ENCODE measurements at regions not wholly inside any gene's neighbourhood (a gene's known extent, or its start where the extent isn't known, plus 50 kb on each side); places are given as distances from the start of the nearest gene placed in this dataset.

DNA sequence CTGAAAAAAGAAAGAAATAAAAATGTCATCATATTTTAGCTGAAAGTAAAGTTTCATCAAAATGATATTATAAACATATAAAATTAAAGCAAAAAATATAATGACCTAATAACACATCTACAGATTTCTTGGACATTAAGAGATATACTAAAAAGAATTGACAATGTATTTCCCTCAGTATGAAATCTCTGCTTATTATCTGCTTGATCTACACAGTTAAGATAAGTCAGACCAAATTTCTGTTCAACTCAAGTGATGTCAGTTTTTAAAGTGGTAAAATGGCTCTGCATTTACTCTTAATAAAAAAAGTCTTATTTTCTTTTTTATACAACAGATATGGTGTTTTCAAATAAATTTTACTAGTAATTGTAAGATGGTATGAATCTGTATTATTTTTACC, 159.4 kb upstream of the SEMA3A start:
- H3K9me2 ChIP-seq (ENCODE audit: insufficient read depth), result no peaks in the 10 kb centered on the region
- no peak for DNase-seq (ENCODE audit: low spot score)
- H3K79me2 ChIP-seq (replicated peaks; ENCODE audit: insufficient read depth), result no peaks in the 10 kb centered on the region
- no peaks in the 10 kb centered on the region for H4K20me1 ChIP-seq (replicated peaks; ENCODE audit: insufficient read depth)
- H3K4me2 ChIP-seq, result no peak overlapping the region
- Mint-ChIP-seq H3K36me3 (ENCODE audit: low read depth) (peaks cover 9% of the 10 kb centered on the region; the same call in 2 of the 3 replicates), H3K27me3 (ENCODE audit: insufficient read depth, low read depth, poor library complexity) (no peaks in the 10 kb centered on the region), H3K4me1 (no peaks in the 10 kb centered on the region), H3K4me3 (no peak overlapping the region), H3K27ac (no peak overlapping the region), H3K9me3 (peaks cover 9% of the 10 kb centered on the region)
- ATAC-seq, result no peak
- H3K36me3 ChIP-seq (ENCODE audit: insufficient read depth), result no peaks in the 10 kb centered on the region
- TF ChIP-seq ZNF331 (CRISPR knock-in tag; IDR thresholded peaks at IDR 0.05; ENCODE audit: low read depth) (no peak), ZNF114 (CRISPR knock-in tag; IDR thresholded peaks at IDR 0.05) (no peak), STAT1 (IDR thresholded peaks at IDR 0.05; ENCODE audit: unreplicated experiment) (no peak), POLR2AphosphoS5 (IDR thresholded peaks at IDR 0.05; ENCODE audit: low read depth) (no peak), JUNB (IDR thresholded peaks at IDR 0.05; ENCODE audit: unreplicated experiment) (no peak), EZH2 (IDR thresholded peaks at IDR 0.05; ENCODE audit: low read depth, unreplicated experiment) (no peak), EZH2phosphoT487 (IDR thresholded peaks at IDR 0.05; ENCODE audit: unreplicated experiment) (no peak)
- TF ChIP-seq, protein P1, sequence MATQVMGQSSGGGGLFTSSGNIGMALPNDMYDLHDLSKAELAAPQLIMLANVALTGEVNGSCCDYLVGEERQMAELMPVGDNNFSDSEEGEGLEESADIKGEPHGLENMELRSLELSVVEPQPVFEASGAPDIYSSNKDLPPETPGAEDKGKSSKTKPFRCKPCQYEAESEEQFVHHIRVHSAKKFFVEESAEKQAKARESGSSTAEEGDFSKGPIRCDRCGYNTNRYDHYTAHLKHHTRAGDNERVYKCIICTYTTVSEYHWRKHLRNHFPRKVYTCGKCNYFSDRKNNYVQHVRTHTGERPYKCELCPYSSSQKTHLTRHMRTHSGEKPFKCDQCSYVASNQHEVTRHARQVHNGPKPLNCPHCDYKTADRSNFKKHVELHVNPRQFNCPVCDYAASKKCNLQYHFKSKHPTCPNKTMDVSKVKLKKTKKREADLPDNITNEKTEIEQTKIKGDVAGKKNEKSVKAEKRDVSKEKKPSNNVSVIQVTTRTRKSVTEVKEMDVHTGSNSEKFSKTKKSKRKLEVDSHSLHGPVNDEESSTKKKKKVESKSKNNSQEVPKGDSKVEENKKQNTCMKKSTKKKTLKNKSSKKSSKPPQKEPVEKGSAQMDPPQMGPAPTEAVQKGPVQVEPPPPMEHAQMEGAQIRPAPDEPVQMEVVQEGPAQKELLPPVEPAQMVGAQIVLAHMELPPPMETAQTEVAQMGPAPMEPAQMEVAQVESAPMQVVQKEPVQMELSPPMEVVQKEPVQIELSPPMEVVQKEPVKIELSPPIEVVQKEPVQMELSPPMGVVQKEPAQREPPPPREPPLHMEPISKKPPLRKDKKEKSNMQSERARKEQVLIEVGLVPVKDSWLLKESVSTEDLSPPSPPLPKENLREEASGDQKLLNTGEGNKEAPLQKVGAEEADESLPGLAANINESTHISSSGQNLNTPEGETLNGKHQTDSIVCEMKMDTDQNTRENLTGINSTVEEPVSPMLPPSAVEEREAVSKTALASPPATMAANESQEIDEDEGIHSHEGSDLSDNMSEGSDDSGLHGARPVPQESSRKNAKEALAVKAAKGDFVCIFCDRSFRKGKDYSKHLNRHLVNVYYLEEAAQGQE (IDR thresholded peaks at IDR 0.05; ENCODE audit: unreplicated experiment), result no peak
- TF ChIP-seq, protein P2, sequence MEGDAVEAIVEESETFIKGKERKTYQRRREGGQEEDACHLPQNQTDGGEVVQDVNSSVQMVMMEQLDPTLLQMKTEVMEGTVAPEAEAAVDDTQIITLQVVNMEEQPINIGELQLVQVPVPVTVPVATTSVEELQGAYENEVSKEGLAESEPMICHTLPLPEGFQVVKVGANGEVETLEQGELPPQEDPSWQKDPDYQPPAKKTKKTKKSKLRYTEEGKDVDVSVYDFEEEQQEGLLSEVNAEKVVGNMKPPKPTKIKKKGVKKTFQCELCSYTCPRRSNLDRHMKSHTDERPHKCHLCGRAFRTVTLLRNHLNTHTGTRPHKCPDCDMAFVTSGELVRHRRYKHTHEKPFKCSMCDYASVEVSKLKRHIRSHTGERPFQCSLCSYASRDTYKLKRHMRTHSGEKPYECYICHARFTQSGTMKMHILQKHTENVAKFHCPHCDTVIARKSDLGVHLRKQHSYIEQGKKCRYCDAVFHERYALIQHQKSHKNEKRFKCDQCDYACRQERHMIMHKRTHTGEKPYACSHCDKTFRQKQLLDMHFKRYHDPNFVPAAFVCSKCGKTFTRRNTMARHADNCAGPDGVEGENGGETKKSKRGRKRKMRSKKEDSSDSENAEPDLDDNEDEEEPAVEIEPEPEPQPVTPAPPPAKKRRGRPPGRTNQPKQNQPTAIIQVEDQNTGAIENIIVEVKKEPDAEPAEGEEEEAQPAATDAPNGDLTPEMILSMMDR (conservative IDR thresholded peaks at IDR 0.05; ENCODE audit: low read depth in 2 of 2), result no peak
- TF ChIP-seq, protein P3, sequence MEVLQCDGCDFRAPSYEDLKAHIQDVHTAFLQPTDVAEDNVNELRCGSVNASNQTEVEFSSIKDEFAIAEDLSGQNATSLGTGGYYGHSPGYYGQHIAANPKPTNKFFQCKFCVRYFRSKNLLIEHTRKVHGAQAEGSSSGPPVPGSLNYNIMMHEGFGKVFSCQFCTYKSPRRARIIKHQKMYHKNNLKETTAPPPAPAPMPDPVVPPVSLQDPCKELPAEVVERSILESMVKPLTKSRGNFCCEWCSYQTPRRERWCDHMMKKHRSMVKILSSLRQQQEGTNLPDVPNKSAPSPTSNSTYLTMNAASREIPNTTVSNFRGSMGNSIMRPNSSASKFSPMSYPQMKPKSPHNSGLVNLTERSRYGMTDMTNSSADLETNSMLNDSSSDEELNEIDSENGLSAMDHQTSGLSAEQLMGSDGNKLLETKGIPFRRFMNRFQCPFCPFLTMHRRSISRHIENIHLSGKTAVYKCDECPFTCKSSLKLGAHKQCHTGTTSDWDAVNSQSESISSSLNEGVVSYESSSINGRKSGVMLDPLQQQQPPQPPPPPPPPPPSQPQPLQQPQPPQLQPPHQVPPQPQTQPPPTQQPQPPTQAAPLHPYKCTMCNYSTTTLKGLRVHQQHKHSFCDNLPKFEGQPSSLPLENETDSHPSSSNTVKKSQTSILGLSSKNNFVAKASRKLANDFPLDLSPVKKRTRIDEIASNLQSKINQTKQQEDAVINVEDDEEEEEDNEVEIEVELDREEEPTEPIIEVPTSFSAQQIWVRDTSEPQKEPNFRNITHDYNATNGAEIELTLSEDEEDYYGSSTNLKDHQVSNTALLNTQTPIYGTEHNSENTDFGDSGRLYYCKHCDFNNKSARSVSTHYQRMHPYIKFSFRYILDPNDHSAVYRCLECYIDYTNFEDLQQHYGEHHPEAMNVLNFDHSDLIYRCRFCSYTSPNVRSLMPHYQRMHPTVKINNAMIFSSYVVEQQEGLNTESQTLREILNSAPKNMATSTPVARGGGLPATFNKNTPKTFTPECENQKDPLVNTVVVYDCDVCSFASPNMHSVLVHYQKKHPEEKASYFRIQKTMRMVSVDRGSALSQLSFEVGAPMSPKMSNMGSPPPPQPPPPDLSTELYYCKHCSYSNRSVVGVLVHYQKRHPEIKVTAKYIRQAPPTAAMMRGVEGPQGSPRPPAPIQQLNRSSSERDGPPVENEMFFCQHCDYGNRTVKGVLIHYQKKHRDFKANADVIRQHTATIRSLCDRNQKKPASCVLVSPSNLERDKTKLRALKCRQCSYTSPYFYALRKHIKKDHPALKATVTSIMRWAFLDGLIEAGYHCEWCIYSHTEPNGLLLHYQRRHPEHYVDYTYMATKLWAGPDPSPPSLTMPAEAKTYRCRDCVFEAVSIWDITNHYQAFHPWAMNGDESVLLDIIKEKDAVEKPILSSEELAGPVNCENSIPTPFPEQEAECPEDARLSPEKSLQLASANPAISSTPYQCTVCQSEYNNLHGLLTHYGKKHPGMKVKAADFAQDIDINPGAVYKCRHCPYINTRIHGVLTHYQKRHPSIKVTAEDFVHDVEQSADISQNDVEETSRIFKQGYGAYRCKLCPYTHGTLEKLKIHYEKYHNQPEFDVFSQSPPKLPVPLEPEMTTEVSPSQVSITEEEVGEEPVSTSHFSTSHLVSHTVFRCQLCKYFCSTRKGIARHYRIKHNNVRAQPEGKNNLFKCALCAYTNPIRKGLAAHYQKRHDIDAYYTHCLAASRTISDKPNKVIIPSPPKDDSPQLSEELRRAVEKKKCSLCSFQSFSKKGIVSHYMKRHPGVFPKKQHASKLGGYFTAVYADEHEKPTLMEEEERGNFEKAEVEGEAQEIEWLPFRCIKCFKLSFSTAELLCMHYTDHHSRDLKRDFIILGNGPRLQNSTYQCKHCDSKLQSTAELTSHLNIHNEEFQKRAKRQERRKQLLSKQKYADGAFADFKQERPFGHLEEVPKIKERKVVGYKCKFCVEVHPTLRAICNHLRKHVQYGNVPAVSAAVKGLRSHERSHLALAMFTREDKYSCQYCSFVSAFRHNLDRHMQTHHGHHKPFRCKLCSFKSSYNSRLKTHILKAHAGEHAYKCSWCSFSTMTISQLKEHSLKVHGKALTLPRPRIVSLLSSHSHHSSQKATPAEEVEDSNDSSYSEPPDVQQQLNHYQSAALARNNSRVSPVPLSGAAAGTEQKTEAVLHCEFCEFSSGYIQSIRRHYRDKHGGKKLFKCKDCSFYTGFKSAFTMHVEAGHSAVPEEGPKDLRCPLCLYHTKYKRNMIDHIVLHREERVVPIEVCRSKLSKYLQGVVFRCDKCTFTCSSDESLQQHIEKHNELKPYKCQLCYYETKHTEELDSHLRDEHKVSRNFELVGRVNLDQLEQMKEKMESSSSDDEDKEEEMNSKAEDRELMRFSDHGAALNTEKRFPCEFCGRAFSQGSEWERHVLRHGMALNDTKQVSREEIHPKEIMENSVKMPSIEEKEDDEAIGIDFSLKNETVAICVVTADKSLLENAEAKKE (CRISPR knock-in tag; IDR thresholded peaks at IDR 0.05), result no peak
- no peaks in the 10 kb centered on the region for H3F3A ChIP-seq (replicated peaks; ENCODE audit: low read depth)
- H3K4me3 ChIP-seq, result no peak overlapping the region
- H3K27me3 ChIP-seq (ENCODE audit: insufficient read depth), result no peaks in the 10 kb centered on the region
- H2AFZ ChIP-seq, result no peak overlapping the region
- no peaks in the 10 kb centered on the region for H3K4me1 ChIP-seq (ENCODE audit: insufficient read depth)
- no peak overlapping the region for H3K27ac ChIP-seq (ENCODE audit: low read depth)

Measured in GM23338 (cell line).